Hematopoietic multipotent progenitor cell treated with erythropoietin and hydrocortisone succinate and interleukin-3 and kit ligand, for 4 days (in vitro differentiated cells): ENCODE measurements at regions not wholly inside any gene's neighbourhood (a gene's known extent, or its start where the extent isn't known, plus 50 kb on each side); places are given as distances from the start of the nearest gene placed in this dataset.
A peak's percentile ranks its signal among the peaks of the same experiment; 100 is the strongest.

Source experiments
- DNase-seq: peaks from one replicate; pipeline ENCODE4 v3.0.0-alpha.2; 2015

GRCh38 chr10:4062751-4063150 is 277.7 kb upstream of the KLF6 start:
- no peak for DNase-seq

GRCh38 chr10:4062072-4062471 is 277.1 kb upstream of the KLF6 start:
- DNase-seq: no peak

- DNase-seq: peak; percentile 23
Observed at GRCh38 chr10:4061441-4061951, 276.5 kb upstream of the KLF6 start.

GRCh38 chr10:4059471-4060138 is 274.6 kb upstream of the KLF6 start:
- no peak for DNase-seq

- peak; percentile 16 for DNase-seq
Observed at GRCh38 chr10:4058514-4059029, 273.6 kb upstream of the KLF6 start.

GRCh38 chr10:4057725-4058513 is 272.9 kb upstream of the KLF6 start:
- no peak for DNase-seq

GRCh38 chr10:4057021-4057420 is 272.0 kb upstream of the KLF6 start:
- no peak for DNase-seq

GRCh38 chr10:4054656-4055435 is 269.8 kb upstream of the KLF6 start:
- no peak for DNase-seq

- DNase-seq: peak; percentile 64
Observed at GRCh38 chr10:4053940-4054339, 268.9 kb upstream of the KLF6 start.

- DNase-seq: no peak
Observed at GRCh38 chr10:4051641-4052151, 266.7 kb upstream of the KLF6 start.

GRCh38 chr10:4051011-4051640 is 266.1 kb upstream of the KLF6 start:
- no peak for DNase-seq

- DNase-seq: no peak
Observed at GRCh38 chr10:4050061-4050460, 265.1 kb upstream of the KLF6 start.

GRCh38 chr10:4049348-4049747 is 264.3 kb upstream of the KLF6 start:
- no peak for DNase-seq

- no peak for DNase-seq
Observed at GRCh38 chr10:4048236-4048864, 263.3 kb upstream of the KLF6 start.

GRCh38 chr10:4046712-4047354 is 261.8 kb upstream of the KLF6 start:
- DNase-seq: no peak

GRCh38 chr10:4046030-4046429 is 261.0 kb upstream of the KLF6 start:
- DNase-seq: no peak

- peak; percentile 61 for DNase-seq
Observed at GRCh38 chr10:4043897-4044665, 259.1 kb upstream of the KLF6 start.

GRCh38 chr10:4041635-4042034 is 256.6 kb upstream of the KLF6 start:
- DNase-seq: no peak

- DNase-seq: no peak
Observed at GRCh38 chr10:4038000-4038399, 253.0 kb upstream of the KLF6 start.

- DNase-seq: peak; percentile 28
Observed at GRCh38 chr10:4035599-4035945, 250.6 kb upstream of the KLF6 start.
